ENCODE measurements at regions not wholly inside any gene's neighbourhood (a gene's known extent, or its start where the extent isn't known, plus 50 kb on each side); places are given as distances from the start of the nearest gene placed in this dataset.

DNA sequence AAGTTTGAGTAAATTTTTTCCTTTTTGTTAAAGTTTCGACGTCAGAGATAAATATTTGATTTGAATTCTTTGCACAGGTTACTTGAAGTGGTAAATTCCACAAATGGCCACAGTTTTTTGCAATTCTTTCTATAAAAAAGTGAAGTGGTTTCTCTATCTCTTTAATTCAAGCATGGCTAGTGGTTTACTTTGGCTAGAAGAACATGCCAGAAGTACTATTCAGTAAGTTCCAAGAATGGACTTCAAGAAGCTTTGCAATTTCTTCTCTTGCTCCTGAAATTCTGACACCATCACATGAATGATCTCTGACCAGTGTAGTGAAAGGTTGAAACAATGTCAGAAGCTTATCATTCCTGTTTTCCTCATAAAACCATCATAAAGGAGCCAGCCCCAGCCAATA is 55.7 kb upstream of the RNPC3 start:
- H3K18ac ChIP-seq (ENCODE audit: low read length): no peak overlapping the region
- no peaks in the 10 kb centered on the region for H3K79me1 ChIP-seq (ENCODE audit: low read length)
- H3K4me3 ChIP-seq (ENCODE audit: low read depth, low read length): no peak overlapping the region
- H3K9me3 ChIP-seq (ENCODE audit: insufficient read depth, low read depth, low read length): no peaks in the 10 kb centered on the region
- H4K8ac ChIP-seq (ENCODE audit: low read depth, low read length): no peak overlapping the region
- no peak overlapping the region for H3K23ac ChIP-seq (ENCODE audit: low read length)
- H3K27me3 ChIP-seq (ENCODE audit: insufficient read depth, low read length): no peaks in the 10 kb centered on the region
- no peak overlapping the region for H3K14ac ChIP-seq (ENCODE audit: low read length)
- no peaks in the 10 kb centered on the region for H3K36me3 ChIP-seq (ENCODE audit: control insufficient read depth in 1 of 2, insufficient read depth in 2 of 2, low read length in 2 of 2)
- no peak overlapping the region for H2BK120ac ChIP-seq (ENCODE audit: insufficient read depth, low read length, poor library complexity)
- no peak for DNase-seq
- no peaks in the 10 kb centered on the region for H3K4me1 ChIP-seq (ENCODE audit: control insufficient read depth in 1 of 2, insufficient read depth in 2 of 2, low read length in 2 of 2)
- H3K9ac ChIP-seq (ENCODE audit: low read length): no peak overlapping the region
- H3K79me2 ChIP-seq (ENCODE audit: control insufficient read depth, insufficient read depth, low read length, poor library complexity): no peaks in the 10 kb centered on the region
- no peak overlapping the region for H3K4ac ChIP-seq (ENCODE audit: low read depth, low read length)
- no peak overlapping the region for H2AFZ ChIP-seq (ENCODE audit: insufficient read depth, low read length, poor library complexity)
- no peak overlapping the region for H2AK5ac ChIP-seq (ENCODE audit: low read length)
- no CpG with 5 or more reads among the region's 2 CpGs for WGBS (ENCODE audit: extremely low coverage, insufficient coverage, insufficient read length)
- H4K91ac ChIP-seq (ENCODE audit: low read depth, low read length): no peak overlapping the region
- H2BK12ac ChIP-seq (ENCODE audit: low read length): no peak overlapping the region
- no peak overlapping the region for H3K4me2 ChIP-seq (ENCODE audit: low read length)
- no peak overlapping the region for H2BK5ac ChIP-seq (ENCODE audit: low read depth, low read length, poor library complexity)
- no peak overlapping the region for H4K12ac ChIP-seq (ENCODE audit: low read depth, low read length)
- no peak overlapping the region for H3K27ac ChIP-seq (ENCODE audit: low read depth, low read length)

- no peak overlapping the region for H3K27ac ChIP-seq (ENCODE audit: low read depth, low read length)
- no peaks in the 10 kb centered on the region for H3K4me1 ChIP-seq (ENCODE audit: control insufficient read depth in 1 of 2, insufficient read depth in 2 of 2, low read length in 2 of 2)
- H3K79me1 ChIP-seq (ENCODE audit: low read length): no peaks in the 10 kb centered on the region
- H3K14ac ChIP-seq (ENCODE audit: low read length): no peak overlapping the region
- no peak overlapping the region for H3K18ac ChIP-seq (ENCODE audit: low read length)
- H4K8ac ChIP-seq (ENCODE audit: low read depth, low read length): no peak overlapping the region
- H3K4me2 ChIP-seq (ENCODE audit: low read length): no peak overlapping the region
- no peak overlapping the region for H4K91ac ChIP-seq (ENCODE audit: low read depth, low read length)
- no peak overlapping the region for H2BK5ac ChIP-seq (ENCODE audit: low read depth, low read length, poor library complexity)
- no peak overlapping the region for H2AFZ ChIP-seq (ENCODE audit: insufficient read depth, low read length, poor library complexity)
- no peak overlapping the region for H4K12ac ChIP-seq (ENCODE audit: low read depth, low read length)
- H3K23ac ChIP-seq (ENCODE audit: low read length): no peak overlapping the region
- no CpG with 5 or more reads among the region's 3 CpGs for WGBS (ENCODE audit: extremely low coverage, insufficient coverage, insufficient read length)
- H2BK12ac ChIP-seq (ENCODE audit: low read length): no peak overlapping the region
- no peak overlapping the region for H2BK120ac ChIP-seq (ENCODE audit: insufficient read depth, low read length, poor library complexity)
- H3K79me2 ChIP-seq (ENCODE audit: control insufficient read depth, insufficient read depth, low read length, poor library complexity): no peaks in the 10 kb centered on the region
- no peak overlapping the region for H3K4me3 ChIP-seq (ENCODE audit: low read depth, low read length)
- H2AK5ac ChIP-seq (ENCODE audit: low read length): no peak overlapping the region
- no peaks in the 10 kb centered on the region for H3K9me3 ChIP-seq (ENCODE audit: insufficient read depth, low read depth, low read length)
- no peaks in the 10 kb centered on the region for H3K27me3 ChIP-seq (ENCODE audit: insufficient read depth, low read length)
- H3K36me3 ChIP-seq (ENCODE audit: control insufficient read depth in 1 of 2, insufficient read depth in 2 of 2, low read length in 2 of 2): no peaks in the 10 kb centered on the region
- no peak overlapping the region for H3K4ac ChIP-seq (ENCODE audit: low read depth, low read length)
- no peak for DNase-seq
- no peak overlapping the region for H3K9ac ChIP-seq (ENCODE audit: low read length)
Observed at GRCh38 chr1:103467100-103467499, 58.4 kb upstream of the RNPC3 start.

GRCh38 chr1:103461161-103462105 is 64.1 kb upstream of the RNPC3 start:
- no peak overlapping the region for H3K23ac ChIP-seq (ENCODE audit: low read length)
- peak in 1 of 2 donors; percentile 58 for DNase-seq
- no peak overlapping the region for H2BK12ac ChIP-seq (ENCODE audit: low read length)
- H2AK5ac ChIP-seq (ENCODE audit: low read length): no peak overlapping the region
- no peaks in the 10 kb centered on the region for H3K79me2 ChIP-seq (ENCODE audit: control insufficient read depth, insufficient read depth, low read length, poor library complexity)
- no peak overlapping the region for H3K18ac ChIP-seq (ENCODE audit: low read length)
- H2AFZ ChIP-seq (ENCODE audit: insufficient read depth, low read length, poor library complexity): no peak overlapping the region
- H3K9me3 ChIP-seq (ENCODE audit: insufficient read depth, low read depth, low read length): no peaks in the 10 kb centered on the region
- peaks cover 6% of the 10 kb centered on the region in 2 experiments for H3K4me1 ChIP-seq (ENCODE audit: control insufficient read depth in 1 of 2, insufficient read depth in 2 of 2, low read length in 2 of 2)
- H2BK120ac ChIP-seq (ENCODE audit: insufficient read depth, low read length, poor library complexity): no peak overlapping the region
- no peak overlapping the region for H4K12ac ChIP-seq (ENCODE audit: low read depth, low read length)
- H3K4me2 ChIP-seq (ENCODE audit: low read length): no peak overlapping the region
- no CpG with 5 or more reads among the region's 1 CpG for WGBS (ENCODE audit: extremely low coverage, insufficient coverage, insufficient read length)
- no peak overlapping the region for H3K4me3 ChIP-seq (ENCODE audit: low read depth, low read length)
- no peak overlapping the region for H3K14ac ChIP-seq (ENCODE audit: low read length)
- H3K79me1 ChIP-seq (ENCODE audit: low read length): peaks cover 2% of the 10 kb centered on the region
- H3K27ac ChIP-seq (ENCODE audit: low read depth, low read length): no peak overlapping the region
- H2BK5ac ChIP-seq (ENCODE audit: low read depth, low read length, poor library complexity): no peak overlapping the region
- H3K9ac ChIP-seq (ENCODE audit: low read length): no peak overlapping the region
- no peak overlapping the region for H4K91ac ChIP-seq (ENCODE audit: low read depth, low read length)
- H3K27me3 ChIP-seq (ENCODE audit: insufficient read depth, low read length): no peaks in the 10 kb centered on the region
- H4K8ac ChIP-seq (ENCODE audit: low read depth, low read length): no peak overlapping the region
- no peak overlapping the region for H3K4ac ChIP-seq (ENCODE audit: low read depth, low read length)
- H3K36me3 ChIP-seq (ENCODE audit: control insufficient read depth in 1 of 2, insufficient read depth in 2 of 2, low read length in 2 of 2): no peaks in the 10 kb centered on the region

GRCh38 chr1:103460511-103460910 is 65.0 kb upstream of the RNPC3 start:
- Histone ChIP-seq H3K9me3 (ENCODE audit: insufficient read depth, low read depth, low read length) (no peaks in the 10 kb centered on the region), H4K91ac (ENCODE audit: low read depth, low read length) (no peak overlapping the region), H2BK120ac (ENCODE audit: insufficient read depth, low read length, poor library complexity) (no peak overlapping the region), H3K79me1 (ENCODE audit: low read length) (peaks cover 2% of the 10 kb centered on the region), H4K8ac (ENCODE audit: low read depth, low read length) (no peak overlapping the region), H3K18ac (ENCODE audit: low read length) (no peak overlapping the region), H3K4me2 (ENCODE audit: low read length) (no peak overlapping the region), H2BK5ac (ENCODE audit: low read depth, low read length, poor library complexity) (no peak overlapping the region), H3K4me1 (ENCODE audit: control insufficient read depth in 1 of 2, insufficient read depth in 2 of 2, low read length in 2 of 2) (peaks cover 6% of the 10 kb centered on the region in 2 experiments), H3K27me3 (ENCODE audit: insufficient read depth, low read length) (no peaks in the 10 kb centered on the region), H3K4me3 (ENCODE audit: low read depth, low read length) (no peak overlapping the region), H3K14ac (ENCODE audit: low read length) (no peak overlapping the region), H2BK12ac (ENCODE audit: low read length) (no peak overlapping the region), H4K12ac (ENCODE audit: low read depth, low read length) (no peak overlapping the region), H3K27ac (ENCODE audit: low read depth, low read length) (no peak overlapping the region), H2AK5ac (ENCODE audit: low read length) (no peak overlapping the region), H3K23ac (ENCODE audit: low read length) (no peak overlapping the region), H3K36me3 (ENCODE audit: control insufficient read depth in 1 of 2, insufficient read depth in 2 of 2, low read length in 2 of 2) (no peaks in the 10 kb centered on the region), H2AFZ (ENCODE audit: insufficient read depth, low read length, poor library complexity) (no peak overlapping the region), H3K79me2 (ENCODE audit: control insufficient read depth, insufficient read depth, low read length, poor library complexity) (no peaks in the 10 kb centered on the region), H3K4ac (ENCODE audit: low read depth, low read length) (no peak overlapping the region), H3K9ac (ENCODE audit: low read length) (no peak overlapping the region)
- no peak for DNase-seq
- no CpG with 5 or more reads among the region's 4 CpGs for WGBS (ENCODE audit: extremely low coverage, insufficient coverage, insufficient read length)

Measured in trophoblast cell (in vitro differentiated cells and primary cell).